ENCODE measurements at regions not wholly inside any gene's neighbourhood (a gene's known extent, or its start where the extent isn't known, plus 50 kb on each side); places are given as distances from the start of the nearest gene placed in this dataset.

DNA sequence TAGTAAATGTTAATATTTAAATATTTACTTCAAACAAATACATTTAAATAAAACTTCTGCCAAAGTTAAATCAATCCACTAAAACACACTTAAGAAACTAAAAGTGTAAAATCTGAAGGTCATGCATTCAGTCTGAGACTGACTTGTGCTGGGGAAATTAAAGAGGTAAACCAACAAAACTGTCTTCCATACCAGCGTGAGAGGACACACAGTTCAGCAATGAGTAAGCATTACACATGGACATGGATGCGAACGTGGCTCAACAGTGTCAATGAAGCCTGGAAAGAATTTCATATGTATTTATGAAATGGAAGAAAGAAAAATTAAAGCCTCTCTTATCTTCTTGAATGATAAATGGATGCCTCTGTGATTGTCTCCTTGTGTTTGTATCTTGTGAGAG is 1052.3 kb downstream of the AACS start:
- WGBS, 5 donors = 72 to 88% (median 87%) methylated on average over 3 of the region's 3 CpGs
- Histone ChIP-seq H3K36me3 (no peaks in the 10 kb centered on the region), H3K27me3 (replicated peaks in 1 of 7) (peaks cover 0 to 3% (median 0%) of the 10 kb centered on the region in 7 donors), H3K27ac (no peak overlapping the region), H3K4me1 (no peaks in the 10 kb centered on the region), H3K9me3 (no peaks in the 10 kb centered on the region), H3K4me3 (no peak overlapping the region)
- TF ChIP-seq, protein P1, sequence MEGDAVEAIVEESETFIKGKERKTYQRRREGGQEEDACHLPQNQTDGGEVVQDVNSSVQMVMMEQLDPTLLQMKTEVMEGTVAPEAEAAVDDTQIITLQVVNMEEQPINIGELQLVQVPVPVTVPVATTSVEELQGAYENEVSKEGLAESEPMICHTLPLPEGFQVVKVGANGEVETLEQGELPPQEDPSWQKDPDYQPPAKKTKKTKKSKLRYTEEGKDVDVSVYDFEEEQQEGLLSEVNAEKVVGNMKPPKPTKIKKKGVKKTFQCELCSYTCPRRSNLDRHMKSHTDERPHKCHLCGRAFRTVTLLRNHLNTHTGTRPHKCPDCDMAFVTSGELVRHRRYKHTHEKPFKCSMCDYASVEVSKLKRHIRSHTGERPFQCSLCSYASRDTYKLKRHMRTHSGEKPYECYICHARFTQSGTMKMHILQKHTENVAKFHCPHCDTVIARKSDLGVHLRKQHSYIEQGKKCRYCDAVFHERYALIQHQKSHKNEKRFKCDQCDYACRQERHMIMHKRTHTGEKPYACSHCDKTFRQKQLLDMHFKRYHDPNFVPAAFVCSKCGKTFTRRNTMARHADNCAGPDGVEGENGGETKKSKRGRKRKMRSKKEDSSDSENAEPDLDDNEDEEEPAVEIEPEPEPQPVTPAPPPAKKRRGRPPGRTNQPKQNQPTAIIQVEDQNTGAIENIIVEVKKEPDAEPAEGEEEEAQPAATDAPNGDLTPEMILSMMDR (IDR thresholded peaks at IDR 0.05 in 8 of 11, conservative IDR thresholded peaks at IDR 0.05 in 3 of 11) = no peak
- TF ChIP-seq POLR2A (IDR thresholded peaks at IDR 0.05) = no peak
- TF ChIP-seq POLR2AphosphoS5 (IDR thresholded peaks at IDR 0.05) = no peak
- intact Hi-C loops (cut with DNase I; ENCODE audit: low total_unique reads) = no loop called here
- no peak for DNase-seq

DNA sequence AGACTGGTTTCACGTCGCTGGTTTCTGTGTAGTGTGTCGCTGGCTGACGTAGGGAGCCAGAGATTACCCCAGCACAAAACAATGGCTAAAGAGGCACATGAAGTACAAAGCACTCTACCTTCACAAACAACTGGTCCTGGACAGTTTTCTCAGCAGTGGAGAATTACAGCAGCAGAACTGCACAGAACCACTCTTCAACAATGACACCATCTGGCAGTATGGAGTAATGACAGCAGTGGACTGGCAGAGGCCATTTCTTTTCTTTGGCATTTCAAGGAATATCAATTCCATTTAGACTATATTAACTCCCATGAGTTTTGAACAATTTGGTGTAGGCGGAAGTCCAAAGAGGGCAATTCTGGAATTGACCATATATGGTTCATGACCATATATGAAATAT is 1074.1 kb downstream of the AACS start:
- Histone ChIP-seq H3K36me3 (no peaks in the 10 kb centered on the region), H3K27me3 (replicated peaks in 1 of 7) (no peaks in the 10 kb centered on the region), H3K4me1 (no peaks in the 10 kb centered on the region), H3K4me3 (no peak overlapping the region), H3K9me3 (peaks cover 0 to 61% (median 58%) of the 10 kb centered on the region in 8 donors), H3K27ac (no peak overlapping the region)
- WGBS, 5 donors = 88 to 96% (median 91%) methylated on average over 5 of the region's 5 CpGs
- TF ChIP-seq POLR2AphosphoS5 (IDR thresholded peaks at IDR 0.05) = no peak
- TF ChIP-seq POLR2A (IDR thresholded peaks at IDR 0.05) = no peak
- TF ChIP-seq, protein P1 (IDR thresholded peaks at IDR 0.05 in 8 of 11, conservative IDR thresholded peaks at IDR 0.05 in 3 of 11) = no peak
- no peak for DNase-seq
- intact Hi-C loops (cut with DNase I; ENCODE audit: low total_unique reads) = no loop called here

DNA sequence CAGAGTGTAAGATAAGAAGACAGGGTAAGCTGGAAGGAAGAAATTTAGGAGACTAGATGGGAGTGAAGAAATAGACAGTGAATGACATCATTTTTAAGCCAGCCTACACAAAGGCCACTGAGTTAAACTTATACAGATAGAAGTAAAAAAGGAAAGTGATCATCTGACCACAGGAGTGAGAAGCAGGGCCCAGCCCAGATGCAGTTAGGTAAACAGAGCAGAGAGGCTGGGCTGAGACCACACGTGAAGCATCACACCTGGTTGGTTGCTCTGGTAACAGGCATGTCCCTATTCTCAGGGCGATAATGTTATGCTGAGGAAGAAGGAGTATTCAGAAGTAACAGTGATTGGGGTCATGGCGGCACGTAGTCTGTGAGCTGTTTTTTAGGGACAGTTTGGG is 1079.4 kb downstream of the AACS start:
- DNase-seq = no peak
- TF ChIP-seq, protein P1 (IDR thresholded peaks at IDR 0.05 in 8 of 11, conservative IDR thresholded peaks at IDR 0.05 in 3 of 11) = no peak
- no peak for TF ChIP-seq POLR2AphosphoS5 (IDR thresholded peaks at IDR 0.05)
- no peak for TF ChIP-seq POLR2A (IDR thresholded peaks at IDR 0.05)
- Histone ChIP-seq H3K27me3 (replicated peaks in 1 of 7) (no peaks in the 10 kb centered on the region), H3K4me3 (no peak overlapping the region), H3K27ac (no peak overlapping the region), H3K9me3 (peaks cover 0 to 33% (median 8%) of the 10 kb centered on the region in 8 donors), H3K36me3 (no peaks in the 10 kb centered on the region), H3K4me1 (no peaks in the 10 kb centered on the region)
- 79 to 87% (median 85%) methylated on average over 4 of the region's 4 CpGs for WGBS, 5 donors
- intact Hi-C loops (cut with DNase I; ENCODE audit: low total_unique reads) = no loop called here

DNA sequence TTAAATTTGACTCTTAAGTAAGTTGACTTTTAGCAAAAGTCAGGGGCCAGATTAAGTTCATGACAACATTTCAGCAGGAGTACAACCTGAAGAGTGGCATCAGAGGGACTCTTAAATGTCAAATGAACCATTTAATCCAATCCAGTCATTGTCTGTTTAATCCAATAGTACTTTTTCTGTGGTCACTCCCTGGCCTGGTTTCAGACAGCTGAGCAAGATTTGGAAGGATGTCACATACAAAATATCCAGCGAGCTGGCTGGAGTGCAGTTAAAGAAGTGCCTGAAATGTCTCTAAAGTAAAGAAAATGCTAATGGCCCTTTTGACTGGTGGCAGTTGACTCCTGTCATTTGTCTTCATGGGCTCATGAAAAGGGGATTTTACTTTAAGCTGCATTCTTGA is 1082.1 kb downstream of the AACS start:
- no peaks in the 10 kb centered on the region for H3K27me3 ChIP-seq (replicated peaks in 1 of 7)
- no peak for DNase-seq

More for the DNA sequence above, 1082.1 kb downstream of the AACS start:
- Histone ChIP-seq H3K9me3 (peaks cover 0 to 25% (median 2%) of the 10 kb centered on the region in 8 donors), H3K4me3 (no peak overlapping the region), H3K4me1 (no peaks in the 10 kb centered on the region), H3K27ac (no peak overlapping the region), H3K36me3 (no peaks in the 10 kb centered on the region)
- 48 to 78% (median 56%) methylated on average over 1 of the region's 1 CpG for WGBS, 5 donors
- intact Hi-C loops (cut with DNase I; ENCODE audit: low total_unique reads) = no loop called here
- no peak for TF ChIP-seq POLR2A (IDR thresholded peaks at IDR 0.05)
